ENCODE measurements at regions not wholly inside any gene's neighbourhood (a gene's known extent, or its start where the extent isn't known, plus 50 kb on each side); places are given as distances from the start of the nearest gene placed in this dataset.

GRCh38 chr13:53520132-53520531, 491.5 kb downstream of the OLFM4 start:
- no peaks in the 10 kb centered on the region for H3K27me3 ChIP-seq (replicated peaks; ENCODE audit: insufficient read depth)
- DNase-seq (ENCODE audit: low spot score) = no peak
- H3K4me3 ChIP-seq = no peak overlapping the region
- no peaks in the 10 kb centered on the region for H3K36me3 ChIP-seq
- H3K27ac ChIP-seq = no peak overlapping the region
- no peak for ATAC-seq (ENCODE audit: insufficient number of reproducible peaks, low FRiP score, low read depth)
- no peaks in the 10 kb centered on the region for H3K4me1 ChIP-seq (ENCODE audit: control insufficient read depth in 1 of 2, low read depth in 2 of 2)
- H3K9me3 ChIP-seq = no peaks in the 10 kb centered on the region
- TF ChIP-seq CTCF (IDR thresholded peaks at IDR 0.05) = no peak

- no peak overlapping the region for H3K4me3 ChIP-seq
Measured at GRCh38 chr13:53522034-53522433, 493.4 kb downstream of the OLFM4 start.

GRCh38 chr13:53537586-53537985, 509.0 kb downstream of the OLFM4 start:
- Histone ChIP-seq H3K27me3 (replicated peaks; ENCODE audit: insufficient read depth) (no peaks in the 10 kb centered on the region), H3K27ac (no peak overlapping the region), H3K4me1 (ENCODE audit: control insufficient read depth in 1 of 2, low read depth in 2 of 2) (no peaks in the 10 kb centered on the region), H3K4me3 (no peak overlapping the region), H3K36me3 (no peaks in the 10 kb centered on the region), H3K9me3 (no peaks in the 10 kb centered on the region)
- TF ChIP-seq CTCF (IDR thresholded peaks at IDR 0.05) = no peak
- DNase-seq (ENCODE audit: low spot score) (no peak), ATAC-seq (ENCODE audit: insufficient number of reproducible peaks, low FRiP score, low read depth) (no peak)

More at GRCh38 chr13:53522034-53522433, 493.4 kb downstream of the OLFM4 start:
- ATAC-seq (ENCODE audit: insufficient number of reproducible peaks, low FRiP score, low read depth) (no peak), DNase-seq (ENCODE audit: low spot score) (no peak)
- H3K4me1 ChIP-seq (ENCODE audit: control insufficient read depth in 1 of 2, low read depth in 2 of 2) = no peaks in the 10 kb centered on the region
- no peak for TF ChIP-seq CTCF (IDR thresholded peaks at IDR 0.05)
- H3K36me3 ChIP-seq = no peaks in the 10 kb centered on the region
- no peak overlapping the region for H3K27ac ChIP-seq
- H3K27me3 ChIP-seq (replicated peaks; ENCODE audit: insufficient read depth) = no peaks in the 10 kb centered on the region
- H3K9me3 ChIP-seq = no peaks in the 10 kb centered on the region

- Histone ChIP-seq H3K4me3 (no peak overlapping the region), H3K27ac (no peak overlapping the region), H3K27me3 (replicated peaks; ENCODE audit: insufficient read depth) (no peaks in the 10 kb centered on the region), H3K9me3 (no peaks in the 10 kb centered on the region), H3K4me1 (ENCODE audit: control insufficient read depth in 1 of 2, low read depth in 2 of 2) (no peaks in the 10 kb centered on the region), H3K36me3 (no peaks in the 10 kb centered on the region)
- TF ChIP-seq CTCF (IDR thresholded peaks at IDR 0.05) = no peak
- DNase-seq (ENCODE audit: low spot score) (no peak), ATAC-seq (ENCODE audit: insufficient number of reproducible peaks, low FRiP score, low read depth) (no peak)
Measured at GRCh38 chr13:53545340-53545941, 516.8 kb downstream of the OLFM4 start.

GRCh38 chr13:53560556-53560955, 531.9 kb downstream of the OLFM4 start:
- no peak for DNase-seq (ENCODE audit: low spot score)
- no peaks in the 10 kb centered on the region for H3K36me3 ChIP-seq
- H3K9me3 ChIP-seq = no peaks in the 10 kb centered on the region
- no peaks in the 10 kb centered on the region for H3K4me1 ChIP-seq (ENCODE audit: control insufficient read depth in 1 of 2, low read depth in 2 of 2)
- no peak overlapping the region for H3K4me3 ChIP-seq
- no peak for TF ChIP-seq CTCF (IDR thresholded peaks at IDR 0.05)
- no peak for ATAC-seq (ENCODE audit: insufficient number of reproducible peaks, low FRiP score, low read depth)
- no peaks in the 10 kb centered on the region for H3K27me3 ChIP-seq (replicated peaks; ENCODE audit: insufficient read depth)
- H3K27ac ChIP-seq = no peak overlapping the region
